ENCODE measurements at regions not wholly inside any gene's neighbourhood (a gene's known extent, or its start where the extent isn't known, plus 50 kb on each side); places are given as distances from the start of the nearest gene placed in this dataset.
"Not testable (repeated sequence)": the region's sequence is repeated elsewhere in the genome, so short reads cannot be mapped to it uniquely, and the experiment has no call there.

GRCh38 chr12:71303199-71303598, 136.4 kb upstream of the LGR5 start:
- ATAC-seq (ENCODE audit: poor library complexity) (no peak), DNase-seq (no peak)
- intact Hi-C loops (cut with DNase I) = no loop called here

GRCh38 chr12:71300772-71301675, 138.6 kb upstream of the LGR5 start:
- ATAC-seq (ENCODE audit: poor library complexity) = no peak
- intact Hi-C loops (cut with DNase I) = no loop called here

GRCh38 chr12:71299541-71300376, 139.8 kb upstream of the LGR5 start:
- ATAC-seq (ENCODE audit: poor library complexity) = no peak
- intact Hi-C loops (cut with DNase I) = no loop called here
- DNase-seq = no peak

More at GRCh38 chr12:71300772-71301675, 138.6 kb upstream of the LGR5 start:
- no peak for DNase-seq

GRCh38 chr12:71297930-71298329, 140.1 kb upstream of the TSPAN8 start:
- ATAC-seq (ENCODE audit: poor library complexity) (no peak), DNase-seq (no peak)
- intact Hi-C loops (cut with DNase I) = no loop called here

GRCh38 chr12:71295953-71296352, 138.2 kb upstream of the TSPAN8 start:
- ATAC-seq (ENCODE audit: poor library complexity) (no peak), DNase-seq (no peak)
- intact Hi-C loops (cut with DNase I) = no loop called here

- DNase-seq (no peak), ATAC-seq (ENCODE audit: poor library complexity) (no peak)
- intact Hi-C loops (cut with DNase I) = no loop called here
Measured at GRCh38 chr12:71291746-71292145, 133.9 kb upstream of the TSPAN8 start.

- DNase-seq (no peak), ATAC-seq (ENCODE audit: poor library complexity) (no peak)
- intact Hi-C loops (cut with DNase I) = no loop called here
Measured at GRCh38 chr12:71283883-71284282, 126.1 kb upstream of the TSPAN8 start.

- intact Hi-C loops (cut with DNase I) = no loop called here
- ATAC-seq (ENCODE audit: poor library complexity) = no peak
- no peak for DNase-seq
Measured at GRCh38 chr12:71282925-71283324, 125.1 kb upstream of the TSPAN8 start.

- intact Hi-C loops (cut with DNase I) = no loop called here
- DNase-seq (no peak), ATAC-seq (ENCODE audit: poor library complexity) (no peak)
Measured at GRCh38 chr12:71282020-71282419, 124.2 kb upstream of the TSPAN8 start.

GRCh38 chr12:71281425-71281824, 123.6 kb upstream of the TSPAN8 start:
- no peak for DNase-seq
- ATAC-seq (ENCODE audit: poor library complexity) = no peak
- intact Hi-C loops (cut with DNase I) = no loop called here

GRCh38 chr12:71277866-71278265, 120.1 kb upstream of the TSPAN8 start:
- ATAC-seq (ENCODE audit: poor library complexity) = no peak
- intact Hi-C loops (cut with DNase I) = no loop called here
- DNase-seq = no peak

GRCh38 chr12:71276541-71276940, 118.7 kb upstream of the TSPAN8 start:
- no peak for ATAC-seq (ENCODE audit: poor library complexity)
- intact Hi-C loops (cut with DNase I) = no loop called here
- no peak for DNase-seq

GRCh38 chr12:71270794-71271193, 113.0 kb upstream of the TSPAN8 start:
- DNase-seq; ATAC-seq (ENCODE audit: poor library complexity); intact Hi-C loops (cut with DNase I): not testable (repeated sequence)

GRCh38 chr12:71270057-71270456, 112.3 kb upstream of the TSPAN8 start:
- intact Hi-C loops (cut with DNase I) = no loop called here
- DNase-seq = no peak
- no peak for ATAC-seq (ENCODE audit: poor library complexity)

GRCh38 chr12:71269281-71269598, 111.4 kb upstream of the TSPAN8 start:
- ATAC-seq (ENCODE audit: poor library complexity) (no peak), DNase-seq (no peak)
- intact Hi-C loops (cut with DNase I) = no loop called here

GRCh38 chr12:71268598-71269280, 110.9 kb upstream of the TSPAN8 start:
- no peak for ATAC-seq (ENCODE audit: poor library complexity)
- DNase-seq = no peak
- intact Hi-C loops (cut with DNase I) = no loop called here

GRCh38 chr12:71266606-71267005, 108.8 kb upstream of the TSPAN8 start:
- intact Hi-C loops (cut with DNase I) = no loop called here
- DNase-seq (no peak), ATAC-seq (ENCODE audit: poor library complexity) (no peak)

- ATAC-seq (ENCODE audit: poor library complexity); intact Hi-C loops (cut with DNase I); DNase-seq: not testable (repeated sequence)
Measured at GRCh38 chr12:71265731-71266130, 107.9 kb upstream of the TSPAN8 start.

GRCh38 chr12:71262466-71262865, 104.7 kb upstream of the TSPAN8 start:
- DNase-seq (no peak), ATAC-seq (ENCODE audit: poor library complexity) (no peak)
- intact Hi-C loops (cut with DNase I) = no loop called here

Measured in Right ventricle myocardium superior (tissue), 1 donor.